Ishikawa (cell line): ENCODE measurements at regions not wholly inside any gene's neighbourhood (a gene's known extent, or its start where the extent isn't known, plus 50 kb on each side); places are given as distances from the start of the nearest gene placed in this dataset.

Experiments used
- CEBPB ChIP-seq: IDR thresholded peaks from 2 replicates; pipeline ENCODE4 v1.6.1; 2012
- CREB1 ChIP-seq: IDR thresholded peaks from 2 replicates; pipeline ENCODE4 v1.6.1; 2012; ENCODE audit warnings: low read depth
- EGR1 ChIP-seq: IDR thresholded peaks from 2 replicates; pipeline ENCODE4 v1.6.1; 2012
- EP300 ChIP-seq: IDR thresholded peaks from 2 replicates; pipeline ENCODE4 v1.6.1; 2012; ENCODE audit warnings: borderline replicate concordance
- FOXM1 ChIP-seq: IDR thresholded peaks from 2 replicates; pipeline ENCODE4 v1.6.1; 2012; ENCODE audit warnings: low read depth, borderline replicate concordance
- NFIC ChIP-seq: IDR thresholded peaks from 2 replicates; pipeline ENCODE4 v1.6.1; 2012
- RAD21 ChIP-seq: IDR thresholded peaks from 2 replicates; pipeline ENCODE4 v1.6.1; 2012; ENCODE audit warnings: low read depth
- TAF1 ChIP-seq: IDR thresholded peaks from 2 replicates; pipeline ENCODE4 v1.6.1; 2012; ENCODE audit warnings: low read depth, mild to moderate bottlenecking
- TCF12 ChIP-seq: IDR thresholded peaks from 2 replicates; pipeline ENCODE4 v1.6.1; 2012; ENCODE audit warnings: low read depth
- TEAD4 ChIP-seq: IDR thresholded peaks from 2 replicates; pipeline ENCODE4 v1.6.1; 2012
- YY1 ChIP-seq: IDR thresholded peaks from 2 replicates; pipeline ENCODE4 v1.6.1; 2012; ENCODE audit warnings: low read depth
- ZBTB7A ChIP-seq: IDR thresholded peaks from 2 replicates; pipeline ENCODE4 v1.6.1; 2012; ENCODE audit warnings: low read depth
- TF ChIP-seq, protein P1 (sequence below): IDR thresholded peaks from 2 replicates; pipeline ENCODE4 v1.6.1; 2012; ENCODE audit warnings: low read depth, mild to moderate bottlenecking
- TF ChIP-seq, protein P2 (sequence below): IDR thresholded peaks from 2 replicates; pipeline ENCODE4 v1.6.1; 2012
- TF ChIP-seq, protein P3 (sequence below): IDR thresholded peaks from 2 replicates; pipeline ENCODE4 v1.6.1; 2012

DNA sequence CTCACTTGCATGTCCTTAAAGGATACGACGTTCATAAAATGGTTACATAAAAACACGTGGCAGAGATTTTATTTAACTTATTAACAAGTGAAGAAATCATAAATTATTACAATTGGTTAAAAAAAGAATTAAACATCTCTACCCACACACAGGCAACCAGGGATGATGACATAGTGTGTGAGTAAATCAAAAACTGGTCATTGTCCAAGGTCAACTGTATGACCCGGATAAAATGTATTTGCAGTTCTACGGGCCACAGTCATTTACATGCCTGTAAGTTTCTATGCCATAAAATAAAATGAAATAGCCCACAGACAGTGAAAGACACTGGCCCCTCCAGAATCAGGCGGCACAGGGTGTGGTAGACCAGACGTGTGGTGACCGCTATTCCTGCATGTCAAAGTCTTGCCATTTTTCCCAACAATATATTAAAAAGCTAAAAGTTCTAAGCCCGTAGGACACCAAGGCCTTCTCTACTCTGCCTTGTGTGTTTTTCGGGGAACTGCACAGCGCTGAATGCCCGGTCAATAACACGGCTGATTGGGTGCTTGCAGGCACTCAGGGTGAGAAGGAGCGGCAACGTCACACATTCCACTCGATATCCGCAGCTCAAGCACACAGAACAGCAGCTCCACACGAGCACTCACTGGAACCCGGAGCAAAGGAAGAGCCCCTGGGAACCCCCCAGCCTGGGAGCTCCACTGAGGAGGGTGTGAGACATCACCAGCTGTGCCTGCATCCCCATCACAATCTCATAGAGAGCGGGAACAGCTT lies 143.3 kb upstream of the PPP2R2D start:
- TF ChIP-seq, protein P1, sequence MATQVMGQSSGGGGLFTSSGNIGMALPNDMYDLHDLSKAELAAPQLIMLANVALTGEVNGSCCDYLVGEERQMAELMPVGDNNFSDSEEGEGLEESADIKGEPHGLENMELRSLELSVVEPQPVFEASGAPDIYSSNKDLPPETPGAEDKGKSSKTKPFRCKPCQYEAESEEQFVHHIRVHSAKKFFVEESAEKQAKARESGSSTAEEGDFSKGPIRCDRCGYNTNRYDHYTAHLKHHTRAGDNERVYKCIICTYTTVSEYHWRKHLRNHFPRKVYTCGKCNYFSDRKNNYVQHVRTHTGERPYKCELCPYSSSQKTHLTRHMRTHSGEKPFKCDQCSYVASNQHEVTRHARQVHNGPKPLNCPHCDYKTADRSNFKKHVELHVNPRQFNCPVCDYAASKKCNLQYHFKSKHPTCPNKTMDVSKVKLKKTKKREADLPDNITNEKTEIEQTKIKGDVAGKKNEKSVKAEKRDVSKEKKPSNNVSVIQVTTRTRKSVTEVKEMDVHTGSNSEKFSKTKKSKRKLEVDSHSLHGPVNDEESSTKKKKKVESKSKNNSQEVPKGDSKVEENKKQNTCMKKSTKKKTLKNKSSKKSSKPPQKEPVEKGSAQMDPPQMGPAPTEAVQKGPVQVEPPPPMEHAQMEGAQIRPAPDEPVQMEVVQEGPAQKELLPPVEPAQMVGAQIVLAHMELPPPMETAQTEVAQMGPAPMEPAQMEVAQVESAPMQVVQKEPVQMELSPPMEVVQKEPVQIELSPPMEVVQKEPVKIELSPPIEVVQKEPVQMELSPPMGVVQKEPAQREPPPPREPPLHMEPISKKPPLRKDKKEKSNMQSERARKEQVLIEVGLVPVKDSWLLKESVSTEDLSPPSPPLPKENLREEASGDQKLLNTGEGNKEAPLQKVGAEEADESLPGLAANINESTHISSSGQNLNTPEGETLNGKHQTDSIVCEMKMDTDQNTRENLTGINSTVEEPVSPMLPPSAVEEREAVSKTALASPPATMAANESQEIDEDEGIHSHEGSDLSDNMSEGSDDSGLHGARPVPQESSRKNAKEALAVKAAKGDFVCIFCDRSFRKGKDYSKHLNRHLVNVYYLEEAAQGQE, result no peak
- TF ChIP-seq EP300 (no peak), YY1 (no peak)

DNA sequence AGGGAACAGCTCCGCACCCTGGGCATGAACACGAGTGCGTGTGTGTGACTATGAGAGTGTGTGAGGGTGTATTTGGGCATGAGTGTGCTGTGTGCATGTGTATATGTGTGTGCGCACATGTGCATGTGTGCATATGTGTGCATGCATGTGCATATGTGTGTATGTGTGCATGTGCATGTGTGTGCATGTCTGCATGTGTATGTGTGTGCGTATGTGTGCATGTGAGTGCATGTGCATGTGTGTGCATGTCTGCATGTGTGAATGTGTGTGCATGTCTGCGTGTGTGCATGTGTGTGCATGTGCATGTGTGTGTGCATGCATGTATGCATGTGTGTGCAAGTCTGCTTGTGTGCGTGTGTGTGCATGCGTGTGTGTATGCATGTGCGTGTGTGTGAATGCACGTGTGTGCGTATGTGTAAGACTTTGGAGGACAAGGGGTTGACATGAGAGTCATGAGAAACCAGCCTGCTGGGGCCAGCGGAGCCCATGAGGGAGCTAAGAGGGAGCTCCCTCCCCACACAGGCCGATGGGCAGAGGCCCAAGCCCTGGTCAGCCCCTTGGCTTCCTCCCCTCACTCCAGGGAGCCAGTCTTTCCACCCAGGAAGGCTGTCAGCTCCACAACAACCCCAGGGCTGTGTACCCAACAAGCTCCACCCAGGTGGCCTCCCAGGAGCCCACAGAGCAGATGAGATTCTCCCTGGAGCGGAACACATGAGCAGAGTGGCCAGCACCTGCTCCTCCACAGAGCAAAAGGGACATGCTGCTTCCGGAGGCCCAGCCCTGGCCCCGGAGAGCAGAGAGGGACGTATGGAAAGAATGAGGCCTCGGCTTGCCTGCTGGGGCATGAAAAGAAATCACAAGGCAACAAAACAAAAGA lies 142.5 kb upstream of the PPP2R2D start:
- TF ChIP-seq FOXM1 (no peak), ZBTB7A (no peak), TAF1 (no peak), RAD21 (no peak), EGR1 (no peak), CREB1 (no peak), NFIC (no peak), CEBPB (no peak), TEAD4 (no peak), EP300 (no peak), YY1 (no peak), TCF12 (no peak)
- TF ChIP-seq, protein P2, sequence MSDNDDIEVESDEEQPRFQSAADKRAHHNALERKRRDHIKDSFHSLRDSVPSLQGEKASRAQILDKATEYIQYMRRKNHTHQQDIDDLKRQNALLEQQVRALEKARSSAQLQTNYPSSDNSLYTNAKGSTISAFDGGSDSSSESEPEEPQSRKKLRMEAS, result no peak
- TF ChIP-seq, protein P1, result no peak
- TF ChIP-seq, protein P3, sequence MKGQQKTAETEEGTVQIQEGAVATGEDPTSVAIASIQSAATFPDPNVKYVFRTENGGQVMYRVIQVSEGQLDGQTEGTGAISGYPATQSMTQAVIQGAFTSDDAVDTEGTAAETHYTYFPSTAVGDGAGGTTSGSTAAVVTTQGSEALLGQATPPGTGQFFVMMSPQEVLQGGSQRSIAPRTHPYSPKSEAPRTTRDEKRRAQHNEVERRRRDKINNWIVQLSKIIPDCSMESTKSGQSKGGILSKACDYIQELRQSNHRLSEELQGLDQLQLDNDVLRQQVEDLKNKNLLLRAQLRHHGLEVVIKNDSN, result no peak

DNA sequence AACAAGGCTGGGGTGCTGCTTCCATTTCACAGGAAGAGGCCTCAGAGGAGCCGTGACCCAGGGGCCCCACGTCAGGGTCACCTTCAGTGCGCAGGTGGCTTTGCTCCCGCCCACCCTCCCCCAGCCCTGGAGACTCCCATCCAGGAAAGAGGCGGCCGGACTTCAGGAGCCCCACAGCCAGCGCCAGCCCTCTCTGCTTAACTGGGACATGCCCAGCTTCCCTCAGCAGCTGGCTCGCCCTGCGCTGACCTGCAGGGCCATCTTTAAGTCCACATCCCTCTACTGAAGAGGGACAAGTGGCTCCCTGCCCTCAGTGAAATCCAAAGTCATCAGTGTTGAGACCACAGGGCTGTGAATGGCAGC lies 141.9 kb upstream of the PPP2R2D start:
- TF ChIP-seq CREB1 (no peak), NFIC (no peak), YY1 (no peak), TEAD4 (no peak), FOXM1 (no peak), TCF12 (no peak), CEBPB (no peak), EGR1 (no peak), TAF1 (no peak)
- TF ChIP-seq, protein P3, result no peak
- TF ChIP-seq, protein P1, result no peak
- TF ChIP-seq, protein P2, result no peak

DNA sequence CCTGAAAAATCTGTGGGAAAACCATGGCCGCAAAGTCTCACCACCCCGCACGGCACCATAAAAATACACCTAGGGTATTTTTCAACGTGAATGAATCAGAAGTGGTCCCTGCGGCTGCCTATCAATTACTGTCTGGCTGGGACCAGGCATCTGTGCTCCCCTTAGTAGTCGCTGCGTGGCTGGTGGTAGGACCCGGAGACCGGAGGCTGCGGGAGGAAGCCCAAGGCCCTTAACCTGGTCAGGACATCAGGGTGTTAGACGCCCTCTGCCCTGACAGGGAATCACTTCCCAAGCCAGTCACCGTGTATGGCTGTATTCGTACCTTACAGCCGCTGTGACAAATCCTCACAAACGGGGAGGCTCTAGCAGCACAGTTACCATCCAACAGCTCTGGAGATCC lies 141.5 kb upstream of the PPP2R2D start:
- TF ChIP-seq TEAD4, result no peak
